Skin epidermis (tissue), 12 donors: ENCODE measurements at regions not wholly inside any gene's neighbourhood (a gene's known extent, or its start where the extent isn't known, plus 50 kb on each side); places are given as distances from the start of the nearest gene placed in this dataset.
"Not testable (repeated sequence)": the region's sequence is repeated elsewhere in the genome, so short reads cannot be mapped to it uniquely, and the experiment has no call there.

Source experiments
- H3K27ac ChIP-seq, 21 experiments: fragments of 200-600 bp; sonication (generic) in 11 of 21; one replicate each; pipeline ENCODE4 v1.5.0; 2020; ENCODE audit warnings: mild to moderate bottlenecking in 3 of 21, inconsistent platforms in 2 of 21, moderate library complexity in 2 of 21
- H3K4me3 ChIP-seq, 7 experiments: fragments of 200-600 bp; sonication (generic) in 2 of 7; one replicate each; pipeline ENCODE4 v1.5.0; 2020; ENCODE audit warnings: inconsistent platforms in 2 of 7, mild to moderate bottlenecking in 2 of 7, moderate library complexity in 1 of 7

DNA sequence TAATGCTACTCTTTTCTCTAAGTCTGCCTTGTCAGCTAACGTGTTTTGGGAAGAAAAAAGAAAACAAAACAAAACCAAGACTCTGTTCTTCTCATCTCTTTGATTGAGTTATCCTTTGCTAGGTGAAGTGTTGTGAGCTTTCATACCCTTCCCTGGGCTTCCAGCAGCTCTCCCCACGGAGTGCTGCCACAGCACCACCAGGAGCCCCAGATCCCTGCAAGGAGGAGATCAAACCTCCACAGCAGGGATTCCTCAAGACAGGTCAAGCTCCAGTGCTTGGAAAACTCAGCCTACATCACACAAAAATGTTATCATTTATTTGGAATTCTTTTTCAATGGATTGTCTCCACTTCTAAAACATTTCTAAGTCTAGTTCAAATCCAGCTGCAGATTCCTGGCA lies 1981.9 kb upstream of the TENM3 start:
- Histone ChIP-seq H3K27ac (no peak overlapping the region), H3K4me3 (no peak overlapping the region)

DNA sequence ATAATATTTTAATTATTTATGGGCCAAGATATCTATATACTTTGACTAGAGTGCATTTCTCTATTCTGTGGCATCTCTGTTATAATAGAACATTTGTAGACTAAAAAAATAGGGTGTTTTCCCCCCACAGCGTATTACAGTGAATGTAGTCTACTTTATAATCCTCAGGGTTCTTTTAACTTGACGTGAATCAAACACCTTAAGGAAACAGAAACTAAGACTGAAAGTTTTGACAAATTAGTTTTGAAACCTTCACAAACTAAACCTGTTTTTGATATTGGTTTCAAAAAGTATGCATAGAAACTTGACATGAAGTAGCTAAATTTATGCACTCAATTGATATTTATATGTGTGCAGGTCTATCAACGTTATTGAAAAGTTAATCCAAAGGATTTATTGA lies 1963.1 kb upstream of the TENM3 start:
- Histone ChIP-seq H3K4me3 (no peak overlapping the region), H3K27ac (no peak overlapping the region)

DNA sequence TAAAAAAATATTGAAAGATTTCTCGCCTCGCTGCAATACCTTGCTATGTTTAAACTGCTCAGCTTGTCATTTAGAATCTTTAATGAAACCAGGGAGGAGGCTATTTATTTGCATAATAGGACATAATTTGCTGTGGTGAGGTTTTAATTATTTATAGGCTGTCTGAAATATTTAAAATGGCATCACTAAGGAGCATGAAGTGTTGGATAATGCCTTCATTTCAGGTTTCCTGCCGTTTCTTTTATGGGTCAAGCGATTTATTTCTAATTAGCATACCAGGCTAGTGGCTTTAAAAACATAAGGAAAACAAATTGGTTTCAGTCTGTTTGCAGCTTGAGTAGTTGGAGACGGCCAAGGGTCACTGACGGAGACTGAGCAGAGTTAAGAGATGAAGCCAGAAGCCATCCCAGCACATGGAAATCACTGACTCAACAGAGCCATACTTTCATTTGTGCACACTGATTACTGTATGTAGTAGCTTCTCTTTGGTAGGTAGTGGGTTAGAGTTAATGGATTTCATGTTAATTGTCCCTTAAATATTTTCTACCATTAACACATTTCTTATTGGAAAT lies 1962.4 kb upstream of the TENM3 start:
- Histone ChIP-seq H3K4me3 (no peak overlapping the region), H3K27ac (no peak overlapping the region)

DNA sequence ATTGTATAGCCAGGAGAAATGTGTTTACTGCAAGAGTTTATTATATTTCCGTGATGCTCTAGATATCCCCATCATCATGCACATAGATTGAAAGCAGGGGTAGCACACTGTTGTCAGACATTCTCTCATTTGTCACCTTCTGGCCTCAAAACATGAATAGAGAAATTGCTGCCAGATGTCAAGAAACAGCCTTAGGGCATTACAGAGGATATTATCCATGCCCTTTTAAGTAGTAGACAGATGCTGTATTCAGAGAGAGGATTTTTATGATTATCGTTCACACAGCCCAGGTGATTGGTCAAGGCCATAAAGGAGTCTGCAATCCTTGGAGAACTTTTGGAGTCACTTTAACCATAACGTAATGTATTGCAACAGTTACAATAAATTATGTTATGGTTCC lies 1961.5 kb upstream of the TENM3 start:
- no peak overlapping the region for H3K27ac ChIP-seq

DNA sequence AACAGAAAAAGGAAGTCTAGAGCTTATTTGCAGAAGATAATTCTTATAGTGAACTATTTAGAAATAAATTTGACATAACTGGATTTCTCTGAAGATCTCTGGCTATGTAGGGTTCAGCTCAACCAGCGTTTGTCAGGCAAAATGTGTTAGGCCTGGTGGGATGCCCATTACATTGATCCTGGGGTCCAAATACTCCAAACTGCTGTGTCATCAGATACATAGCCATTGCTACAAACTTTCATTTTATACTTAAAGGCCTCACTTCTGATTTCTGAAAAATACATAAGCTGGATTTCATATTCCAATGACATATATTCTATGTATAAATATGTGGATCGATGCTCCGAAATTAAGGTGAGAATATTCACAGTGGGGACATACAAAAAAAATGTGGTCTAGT lies 1958.9 kb upstream of the TENM3 start:
- Histone ChIP-seq H3K27ac (no peak overlapping the region), H3K4me3 (no peak overlapping the region)

More for the DNA sequence above, 1961.5 kb upstream of the TENM3 start:
- no peak overlapping the region for H3K4me3 ChIP-seq

DNA sequence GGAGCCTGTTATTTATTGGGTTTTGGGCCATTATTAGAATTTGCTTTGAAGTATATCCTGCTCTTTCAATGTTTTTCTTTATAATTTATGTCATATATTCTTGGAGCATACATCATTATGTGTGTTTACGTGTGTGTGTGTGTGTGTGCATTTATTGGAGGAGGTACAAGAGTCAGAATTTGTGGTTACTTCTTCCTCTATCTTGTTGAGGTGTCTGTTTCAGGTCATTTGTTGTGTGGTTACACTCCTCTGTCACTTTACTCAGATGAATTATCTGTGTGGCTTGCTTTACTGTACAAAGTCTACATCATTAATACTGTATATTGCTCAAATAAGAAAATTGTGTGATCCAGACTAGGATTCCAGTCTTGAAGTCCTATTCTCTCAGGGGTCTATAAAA lies 1957.4 kb upstream of the TENM3 start:
- Histone ChIP-seq H3K27ac (no peak overlapping the region), H3K4me3 (no peak overlapping the region)

DNA sequence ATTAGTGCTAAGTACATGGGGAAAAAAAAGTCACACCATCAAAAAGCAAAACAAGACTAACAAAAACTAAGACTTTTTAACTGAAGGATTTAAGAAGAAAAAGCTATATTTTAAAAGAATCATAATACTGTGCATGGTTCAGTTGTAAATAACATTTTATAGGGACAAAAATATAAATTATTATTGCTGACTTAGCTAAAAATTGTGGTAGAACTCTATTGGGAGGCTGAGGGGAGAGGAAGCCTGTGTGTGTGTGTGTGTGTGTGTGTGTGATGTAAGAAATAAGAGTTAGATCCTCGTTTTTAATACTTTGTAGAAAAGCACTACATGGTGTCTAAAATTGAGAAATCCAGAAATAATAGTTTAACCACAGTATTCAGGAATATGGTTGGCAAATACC lies 1950.9 kb upstream of the TENM3 start:
- Histone ChIP-seq H3K27ac (no peak overlapping the region), H3K4me3 (no peak overlapping the region)

DNA sequence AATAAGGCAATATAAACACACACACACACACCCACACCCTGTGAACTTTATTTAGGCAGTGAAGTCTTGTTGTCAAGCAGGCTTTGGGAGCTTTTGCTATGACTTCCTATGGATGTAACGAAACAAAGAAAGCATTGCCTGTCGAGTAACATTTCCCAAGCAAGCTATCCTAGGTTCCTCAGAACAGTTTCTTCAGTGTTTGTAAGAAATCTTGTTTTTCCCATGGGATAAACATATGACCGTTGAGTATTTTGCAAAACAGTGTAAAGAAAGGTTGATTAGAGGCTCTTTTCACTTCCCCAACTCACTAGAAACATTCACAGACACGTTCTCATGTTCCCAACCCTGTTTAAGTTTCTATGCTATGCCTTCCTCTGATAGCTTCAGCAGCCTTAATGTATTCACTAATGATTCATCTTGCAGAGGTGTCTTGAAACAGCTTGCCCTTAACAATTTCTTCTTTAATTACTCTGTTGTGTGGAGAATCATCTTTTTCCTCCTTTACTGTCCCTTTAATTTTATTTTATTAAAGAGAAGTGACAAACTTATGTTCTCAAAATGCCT lies 1947.1 kb upstream of the TENM3 start:
- no peak overlapping the region for H3K27ac ChIP-seq
- no peak overlapping the region for H3K4me3 ChIP-seq

DNA sequence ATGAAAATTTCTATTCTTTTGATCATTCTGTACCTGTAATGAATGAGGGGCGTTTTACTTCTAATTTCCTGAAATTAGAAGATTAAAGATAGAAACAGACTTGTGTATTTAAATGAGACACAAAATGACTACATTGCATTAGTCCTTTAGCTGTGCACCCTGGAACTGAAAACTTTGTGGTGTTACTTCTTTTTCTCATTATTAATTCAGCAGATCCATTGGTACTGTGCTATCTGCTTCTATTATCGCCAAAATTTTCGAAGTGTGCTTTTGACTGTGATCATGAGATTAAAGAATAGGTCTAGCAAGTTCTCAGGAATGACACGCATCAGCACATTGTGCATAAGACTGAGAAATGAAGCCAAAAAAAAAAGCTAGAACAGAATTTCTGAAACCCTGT lies 1938.9 kb upstream of the TENM3 start:
- Histone ChIP-seq H3K27ac (no peak overlapping the region), H3K4me3 (no peak overlapping the region)

DNA sequence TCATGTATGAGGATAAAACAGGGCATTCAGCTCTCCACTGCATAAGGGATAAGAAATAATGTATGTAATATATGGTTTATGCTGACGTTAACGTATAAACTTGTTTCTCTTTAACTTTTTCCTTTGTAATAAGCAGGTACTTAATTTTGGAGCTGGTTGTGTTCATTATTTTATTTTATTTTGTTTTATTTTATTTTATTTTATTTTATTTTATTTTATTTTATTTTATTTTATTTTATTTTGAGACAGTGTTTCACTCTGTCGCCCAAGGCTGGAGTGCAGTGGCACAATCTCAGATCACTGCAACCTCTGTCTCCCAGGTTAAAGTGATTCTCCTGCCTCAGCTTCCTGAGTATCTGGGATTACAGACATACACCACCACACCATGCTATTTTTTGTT lies 1932.6 kb upstream of the TENM3 start:
- H3K4me3 ChIP-seq, result no peak overlapping the region
- no peak overlapping the region for H3K27ac ChIP-seq

DNA sequence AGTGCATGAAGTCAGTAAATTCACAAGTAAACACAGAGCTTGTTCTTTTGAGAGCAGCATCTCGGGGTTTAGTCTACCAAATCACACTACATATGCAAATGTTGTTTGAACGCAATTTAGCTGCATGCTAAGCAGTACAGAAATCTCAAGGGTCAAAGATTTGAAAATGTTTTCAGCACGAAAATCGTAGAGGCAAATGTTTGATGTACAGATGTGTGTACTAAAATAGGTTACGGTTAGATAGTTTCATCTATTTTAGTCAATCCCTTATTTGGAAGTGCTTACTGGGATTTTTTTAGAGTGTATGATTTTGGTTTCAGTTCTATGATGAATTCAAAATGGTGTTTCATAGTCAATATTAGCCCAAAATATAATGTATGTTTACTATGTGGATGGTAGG lies 1928.2 kb upstream of the TENM3 start:
- H3K4me3 ChIP-seq, result no peak overlapping the region
- no peak overlapping the region for H3K27ac ChIP-seq

DNA sequence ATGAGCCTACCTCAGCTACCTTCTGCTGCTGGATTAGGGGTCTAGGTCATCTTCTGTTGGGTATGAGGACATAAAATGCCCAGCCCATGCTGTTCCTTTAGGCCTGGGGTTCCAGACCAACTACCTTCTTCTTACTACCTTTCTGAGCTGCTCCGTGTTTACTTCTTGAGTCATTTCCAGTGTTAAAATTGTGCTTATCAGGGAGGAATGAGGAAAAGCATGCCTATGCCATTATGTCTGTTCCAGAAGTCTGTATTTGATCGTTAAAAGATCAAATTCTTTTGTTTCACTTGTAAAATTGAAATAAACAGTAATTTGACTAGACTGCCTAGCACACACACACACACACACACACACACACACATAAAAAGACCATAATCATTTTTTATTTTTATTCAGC lies 1912.7 kb upstream of the TENM3 start:
- H3K4me3 ChIP-seq, result no peak overlapping the region

DNA sequence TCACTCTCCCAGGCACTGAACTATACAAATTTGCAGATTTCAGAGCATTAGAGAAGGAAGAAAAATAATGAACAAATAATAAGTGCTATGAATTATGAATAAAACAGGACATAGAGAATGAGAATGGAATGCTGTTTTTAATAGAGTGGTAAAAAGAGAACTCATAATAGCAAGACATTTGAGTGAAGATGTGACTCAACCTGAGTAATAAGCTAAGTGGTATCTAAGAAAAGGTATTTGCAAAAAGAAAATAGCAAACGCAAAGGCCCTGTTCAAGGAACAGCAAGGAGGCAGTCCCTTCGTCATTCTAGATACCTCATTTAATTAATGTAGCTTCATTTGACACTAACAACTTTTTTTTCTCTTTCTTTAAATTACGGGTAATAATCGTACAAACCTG lies 1910.0 kb upstream of the TENM3 start:
- Histone ChIP-seq H3K4me3 (no peak overlapping the region), H3K27ac (no peak overlapping the region)

More for the DNA sequence above, 1912.7 kb upstream of the TENM3 start:
- no peak overlapping the region for H3K27ac ChIP-seq

DNA sequence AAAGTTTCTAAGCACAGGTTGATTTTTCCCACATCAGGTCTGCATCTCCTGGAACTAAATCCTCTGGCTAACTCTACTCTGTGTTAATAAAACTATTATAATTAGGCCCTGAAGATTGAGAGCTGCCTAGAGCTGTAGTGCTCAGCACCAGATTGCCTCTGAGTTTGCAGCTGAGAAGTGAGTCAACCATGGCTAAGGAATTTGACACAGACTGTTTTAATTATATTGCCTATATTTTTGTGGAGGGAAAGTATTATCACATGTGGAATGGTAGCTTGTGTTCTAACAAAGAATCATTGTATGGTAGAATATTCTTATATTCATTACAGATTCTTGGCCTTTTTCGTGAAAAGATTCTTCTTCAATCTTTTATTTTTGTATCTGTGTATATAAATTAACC lies 1907.6 kb upstream of the TENM3 start:
- Histone ChIP-seq H3K27ac (no peak overlapping the region), H3K4me3 (no peak overlapping the region)

DNA sequence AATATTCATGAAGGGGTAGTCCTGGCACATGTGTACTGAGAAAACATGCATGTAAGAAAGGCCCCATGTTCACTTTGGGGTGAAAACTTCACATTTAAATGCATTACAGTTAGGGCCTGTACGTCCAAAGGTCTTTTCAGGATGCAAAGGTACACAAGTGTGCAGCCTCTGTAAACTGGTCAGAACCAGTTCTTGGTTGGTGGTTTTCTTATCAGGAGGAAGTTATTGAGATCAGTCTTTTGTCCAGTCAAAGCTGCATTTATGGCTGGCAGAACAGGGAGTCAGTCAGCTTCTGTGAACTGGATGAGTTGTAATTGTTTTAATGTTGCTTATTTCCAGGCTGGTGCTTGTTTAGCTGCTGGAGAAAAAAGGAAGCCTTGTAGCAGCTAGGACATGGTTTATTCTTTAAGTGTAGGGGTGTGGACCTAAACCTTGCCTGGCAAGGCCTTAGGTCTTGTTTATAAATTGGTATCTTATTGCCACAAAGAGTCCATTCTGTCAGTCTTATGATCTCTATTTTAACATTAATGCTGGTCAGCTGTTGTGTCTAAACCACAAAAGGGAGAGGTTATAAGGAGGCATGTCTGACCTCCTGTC lies 1906.6 kb upstream of the TENM3 start:
- Histone ChIP-seq H3K4me3 (no peak overlapping the region), H3K27ac (no peak overlapping the region)

DNA sequence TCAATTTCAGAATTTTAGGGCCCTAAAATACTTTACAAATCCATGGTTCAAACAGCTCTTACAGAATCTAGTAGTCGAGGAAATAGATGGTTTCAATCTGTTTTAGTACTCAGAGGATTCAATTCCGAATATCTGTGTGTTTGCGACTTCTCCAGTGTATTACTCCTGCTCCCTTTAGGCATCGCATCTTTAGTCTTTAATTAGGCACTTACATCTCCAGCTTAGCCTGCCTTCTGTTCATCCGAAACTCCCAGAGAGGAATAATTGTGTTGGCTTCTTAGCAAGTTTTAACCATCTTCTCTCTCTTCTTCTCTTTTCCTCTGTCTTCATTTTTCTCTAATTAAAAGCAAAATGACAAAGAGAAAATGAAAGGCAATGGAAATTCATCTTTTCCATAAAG lies 1901.3 kb upstream of the TENM3 start:
- Histone ChIP-seq H3K27ac (no peak overlapping the region), H3K4me3 (no peak overlapping the region)

DNA sequence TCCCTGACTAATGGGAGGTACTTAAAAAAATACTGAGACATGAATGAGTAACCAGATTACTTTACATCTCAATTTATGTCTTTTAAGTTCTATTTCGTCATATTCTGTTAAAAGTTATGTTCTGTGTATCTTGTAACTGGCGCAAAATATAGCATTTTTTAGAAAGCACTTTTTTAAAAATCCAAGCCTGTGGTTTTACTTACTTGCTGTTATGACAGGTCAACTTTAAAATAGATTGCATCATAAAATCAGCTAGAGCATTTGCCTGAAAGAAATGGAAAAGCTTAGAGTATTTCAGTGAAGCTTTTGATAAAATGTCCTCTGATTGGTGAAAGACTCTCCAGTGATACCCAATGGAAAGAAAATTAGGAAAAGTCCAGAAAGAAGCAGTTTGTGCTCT lies 1892.3 kb upstream of the TENM3 start:
- Histone ChIP-seq H3K27ac (no peak overlapping the region), H3K4me3 (no peak overlapping the region)

DNA sequence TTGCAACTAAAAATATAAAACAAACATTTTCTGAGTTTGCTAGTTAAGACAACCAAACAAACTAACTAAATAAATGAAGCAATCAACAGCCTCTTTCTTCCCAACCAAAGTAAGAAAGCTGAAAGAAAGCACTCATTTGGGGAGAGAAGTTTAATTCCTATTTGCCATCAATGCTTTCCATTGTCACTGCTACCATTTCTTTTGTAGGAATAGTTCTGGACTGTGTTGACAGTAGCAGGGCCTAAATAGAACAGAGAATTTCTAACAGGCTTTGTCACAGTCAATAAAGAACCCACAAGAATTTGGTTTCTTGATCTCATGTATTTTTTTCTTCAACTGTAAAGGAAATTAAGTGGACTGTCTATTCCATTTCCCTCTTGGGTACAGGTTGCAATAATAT lies 1886.4 kb upstream of the TENM3 start:
- H3K4me3 ChIP-seq, result no peak overlapping the region

DNA sequence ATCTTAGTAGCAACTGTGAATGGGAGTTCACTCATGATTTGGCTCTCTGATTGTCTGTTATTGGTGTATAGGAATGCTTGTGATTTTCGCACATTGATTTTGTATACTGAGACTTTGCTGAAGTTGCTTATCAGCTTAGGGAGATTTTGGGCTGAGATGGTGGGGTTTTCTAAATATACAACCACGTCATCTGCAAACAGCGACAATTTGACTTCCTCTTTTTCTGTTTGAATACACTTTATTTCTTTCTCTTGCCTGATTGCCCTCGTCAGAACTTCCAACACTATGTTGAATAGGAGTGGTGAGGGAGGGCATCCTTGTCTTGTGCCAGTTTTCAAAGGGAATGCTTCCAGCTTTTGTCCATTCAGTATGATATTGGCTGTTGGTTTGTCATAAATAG lies 1883.1 kb upstream of the TENM3 start:
- not testable (repeated sequence) for H3K4me3 ChIP-seq, H3K27ac ChIP-seq

More for the DNA sequence above, 1886.4 kb upstream of the TENM3 start:
- H3K27ac ChIP-seq, result no peak overlapping the region

DNA sequence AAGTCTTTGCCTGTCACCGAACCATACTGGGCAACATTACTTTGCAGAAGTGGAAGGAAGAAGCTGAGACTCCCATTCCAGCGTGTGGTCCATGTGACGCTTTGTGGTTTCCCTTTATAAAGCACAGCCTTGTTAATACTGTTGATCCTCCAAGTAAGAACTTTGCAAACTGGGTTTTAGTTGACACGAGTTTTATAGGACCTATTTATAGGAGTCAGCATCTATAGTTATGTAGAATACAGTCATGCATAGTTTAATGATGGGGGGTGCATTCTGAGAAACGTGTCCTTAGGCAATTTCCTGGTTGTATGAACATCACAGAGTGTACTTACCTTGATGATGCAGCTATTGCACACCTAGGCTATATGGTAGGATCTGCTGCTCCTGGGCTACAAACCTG lies 1879.4 kb upstream of the TENM3 start:
- Histone ChIP-seq H3K4me3 (no peak overlapping the region), H3K27ac (no peak overlapping the region)

DNA sequence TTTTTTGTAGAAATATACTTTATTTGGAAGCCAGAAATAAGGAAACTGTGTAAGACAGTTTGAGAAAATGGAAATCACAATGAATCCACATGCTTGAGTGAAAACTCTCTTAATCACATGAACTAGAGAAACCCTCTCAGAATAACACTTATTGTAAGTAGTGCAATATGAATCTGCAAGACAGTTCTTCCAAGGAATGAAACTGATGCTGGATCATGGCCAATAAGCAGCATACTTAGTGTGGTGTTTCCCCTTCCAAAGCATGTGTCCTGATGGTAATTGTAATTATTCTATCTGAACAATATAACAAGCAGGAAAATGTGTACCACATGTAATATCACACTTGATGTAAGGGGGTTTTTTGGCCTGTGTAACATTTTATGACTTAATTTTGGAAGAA lies 1870.5 kb upstream of the TENM3 start:
- H3K27ac ChIP-seq, result no peak overlapping the region
- no peak overlapping the region for H3K4me3 ChIP-seq

DNA sequence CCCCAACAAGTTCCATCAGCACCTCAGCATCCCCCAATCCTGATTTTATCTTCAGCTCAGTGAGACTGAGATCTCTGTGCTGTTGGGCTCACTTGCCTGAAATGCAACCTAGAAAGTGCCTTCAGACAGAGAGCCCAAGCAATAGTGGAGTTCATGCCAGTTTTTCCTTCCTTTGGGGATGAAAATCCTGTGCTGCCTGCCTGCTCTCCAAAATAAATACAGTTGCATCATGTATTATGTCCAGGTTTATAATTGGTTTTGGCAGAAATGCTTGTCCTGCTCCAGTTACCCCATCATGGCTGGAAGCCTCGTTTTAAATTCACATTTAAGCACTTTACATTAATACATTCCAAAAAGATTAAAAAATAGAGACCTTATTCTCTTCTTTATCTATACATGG lies 1865.5 kb upstream of the TENM3 start:
- Histone ChIP-seq H3K27ac (no peak overlapping the region), H3K4me3 (no peak overlapping the region)
